Trophoblast cell (in vitro differentiated cells and primary cell): ENCODE measurements at regions not wholly inside any gene's neighbourhood (a gene's known extent, or its start where the extent isn't known, plus 50 kb on each side); places are given as distances from the start of the nearest gene placed in this dataset.

Experiments used
- DNase-seq, 2 donors: peaks; one replicate each; pipeline ENCODE4 v3.0.0-alpha.2; 2016
- H2AFZ ChIP-seq: 2 replicates; pipeline ENCODE4 v1.6.1; 2013; ENCODE audit warnings: low read length, moderate library complexity, mild to moderate bottlenecking; ENCODE audit not compliant: insufficient read depth, poor library complexity
- H2AK5ac ChIP-seq: 2 replicates; pipeline ENCODE4 v1.6.1; 2013; ENCODE audit warnings: mild to moderate bottlenecking, low read length
- H2BK120ac ChIP-seq: 2 replicates; pipeline ENCODE4 v1.6.1; 2013; ENCODE audit warnings: low read length, mild to moderate bottlenecking, moderate library complexity; ENCODE audit not compliant: insufficient read depth, poor library complexity
- H2BK12ac ChIP-seq: 2 replicates; pipeline ENCODE4 v1.6.1; 2013; ENCODE audit warnings: mild to moderate bottlenecking, low read length, moderate library complexity
- H2BK5ac ChIP-seq: 2 replicates; pipeline ENCODE4 v1.6.1; 2013; ENCODE audit warnings: low read length, low read depth, moderate library complexity, mild to moderate bottlenecking; ENCODE audit not compliant: poor library complexity
- H3K14ac ChIP-seq: 2 replicates; pipeline ENCODE4 v1.6.1; 2013; ENCODE audit warnings: mild to moderate bottlenecking, low read length
- H3K18ac ChIP-seq: 2 replicates; pipeline ENCODE4 v1.6.1; 2013; ENCODE audit warnings: mild to moderate bottlenecking, low read length
- H3K23ac ChIP-seq: 2 replicates; pipeline ENCODE4 v1.6.1; 2013; ENCODE audit warnings: low read length
- H3K27ac ChIP-seq: 2 replicates; pipeline ENCODE4 v1.5.1; 2013; ENCODE audit warnings: low read depth, mild to moderate bottlenecking, inconsistent platforms, low read length, moderate library complexity
- H3K27me3 ChIP-seq: 2 replicates; pipeline ENCODE4 v1.6.1; 2013; ENCODE audit warnings: inconsistent platforms, mild to moderate bottlenecking, low read length, moderate library complexity; ENCODE audit not compliant: insufficient read depth
- H3K36me3 ChIP-seq, 2 experiments: 1 replicate in 1 of 2; 2 replicates in 1 of 2; pipeline ENCODE4 v1.6.1; 2013; ENCODE audit warnings: low read length in 2 of 2, mild to moderate bottlenecking in 2 of 2, moderate library complexity in 1 of 2; ENCODE audit not compliant: insufficient read depth in 2 of 2, control insufficient read depth in 1 of 2
- H3K4ac ChIP-seq: 2 replicates; pipeline ENCODE4 v1.6.1; 2013; ENCODE audit warnings: low read depth, mild to moderate bottlenecking, low read length, moderate library complexity
- H3K4me1 ChIP-seq, 2 experiments: 1 replicate in 1 of 2; 2 replicates in 1 of 2; pipeline ENCODE4 v1.6.1; 2013; ENCODE audit warnings: low read length in 2 of 2, mild to moderate bottlenecking in 2 of 2, moderate library complexity in 1 of 2; ENCODE audit not compliant: insufficient read depth in 2 of 2, control insufficient read depth in 1 of 2
- H3K4me2 ChIP-seq: 2 replicates; pipeline ENCODE4 v1.6.1; 2013; ENCODE audit warnings: inconsistent platforms, mild to moderate bottlenecking, low read length, moderate library complexity
- H3K4me3 ChIP-seq: 2 replicates; pipeline ENCODE4 v1.5.1; 2013; ENCODE audit warnings: mild to moderate bottlenecking, low read depth, low read length, inconsistent platforms
- H3K79me1 ChIP-seq: one replicate; pipeline ENCODE4 v1.6.1; 2013; ENCODE audit warnings: low read length
- H3K79me2 ChIP-seq: 2 replicates; pipeline ENCODE4 v1.6.1; 2013; ENCODE audit warnings: low read length, mild to moderate bottlenecking; ENCODE audit not compliant: control insufficient read depth, insufficient read depth, poor library complexity
- H3K9ac ChIP-seq: 2 replicates; pipeline ENCODE4 v1.6.1; 2013; ENCODE audit warnings: mild to moderate bottlenecking, low read length
- H3K9me3 ChIP-seq: 2 replicates; pipeline ENCODE4 v1.6.1; 2013; ENCODE audit warnings: low read depth, mild to moderate bottlenecking, control low read depth, inconsistent platforms, low read length; ENCODE audit not compliant: insufficient read depth
- H4K12ac ChIP-seq: 2 replicates; pipeline ENCODE4 v1.6.1; 2013; ENCODE audit warnings: low read depth, mild to moderate bottlenecking, low read length, moderate library complexity
- H4K8ac ChIP-seq: 2 replicates; pipeline ENCODE4 v1.6.1; 2013; ENCODE audit warnings: low read depth, mild to moderate bottlenecking, low read length, moderate library complexity
- H4K91ac ChIP-seq: one replicate; pipeline ENCODE4 v1.6.1; 2013; ENCODE audit warnings: low read depth, mild to moderate bottlenecking, low read length, moderate library complexity
- WGBS: extraction: QIAGEN DNeasy Blood & Tissue Kit; methylation state at CpG from one replicate; pipeline ENCODE4 v1.1.7; 2013; ENCODE audit warnings: missing lambda C conversion rate; ENCODE audit not compliant: insufficient read length, insufficient coverage; ENCODE audit errors: extremely low coverage; 5-methylcytosine and 5-hydroxymethylcytosine counted together

DNA sequence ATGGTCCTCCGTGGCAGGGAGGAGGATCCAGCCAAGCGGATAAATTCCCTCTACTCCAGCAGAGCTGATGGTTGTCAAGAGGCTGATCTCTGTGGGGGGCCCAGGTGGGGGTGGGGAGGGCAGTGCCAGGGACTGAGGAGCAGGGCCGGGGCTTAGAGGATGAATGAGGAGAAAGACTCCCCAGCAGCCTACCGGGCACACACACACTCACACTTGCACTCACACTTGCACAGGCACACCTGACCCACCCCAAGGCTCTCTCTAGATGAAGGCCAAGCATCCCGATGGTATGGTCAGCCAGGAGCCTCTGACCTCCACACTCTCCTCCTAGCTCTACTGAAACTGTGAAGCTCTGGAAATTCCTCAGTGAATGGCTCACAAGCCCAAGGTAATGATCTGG, 131.3 kb upstream of the PRR20G start:
- Histone ChIP-seq H3K27me3 (no peaks in the 10 kb centered on the region), H3K27ac (no peak overlapping the region), H3K4me1 (no peaks in the 10 kb centered on the region), H3K4me3 (no peak overlapping the region), H3K79me2 (no peaks in the 10 kb centered on the region), H2BK12ac (no peak overlapping the region), H3K79me1 (no peaks in the 10 kb centered on the region), H4K91ac (no peak overlapping the region), H3K4me2 (no peak overlapping the region), H3K9ac (peak overlapping the region; percentile 28), H2AK5ac (no peak overlapping the region), H2AFZ (no peak overlapping the region), H3K23ac (no peak overlapping the region), H3K9me3 (no peaks in the 10 kb centered on the region), H2BK5ac (no peak overlapping the region), H2BK120ac (no peak overlapping the region), H3K14ac (no peak overlapping the region), H3K4ac (no peak overlapping the region), H3K18ac (no peak overlapping the region), H3K36me3 (no peaks in the 10 kb centered on the region), H4K8ac (no peak overlapping the region), H4K12ac (no peak overlapping the region)
- no CpG with 5 or more reads among the region's 5 CpGs for WGBS
- no peak for DNase-seq

- H2BK120ac ChIP-seq, result no peak overlapping the region
- no peak overlapping the region for H4K8ac ChIP-seq
- no peak overlapping the region for H2AK5ac ChIP-seq
- no peak overlapping the region for H3K4me3 ChIP-seq
- no peaks in the 10 kb centered on the region for H3K9me3 ChIP-seq
- no CpG with 5 or more reads among the region's 4 CpGs for WGBS
- no peak overlapping the region for H3K4ac ChIP-seq
- H2BK12ac ChIP-seq, result no peak overlapping the region
- no peak overlapping the region for H3K9ac ChIP-seq
- H3K23ac ChIP-seq, result no peak overlapping the region
- no peak overlapping the region for H4K91ac ChIP-seq
- H3K79me2 ChIP-seq, result no peaks in the 10 kb centered on the region
- H2BK5ac ChIP-seq, result no peak overlapping the region
- DNase-seq, result no peak
- H3K27ac ChIP-seq, result no peak overlapping the region
- H3K14ac ChIP-seq, result no peak overlapping the region
- no peak overlapping the region for H4K12ac ChIP-seq
- no peaks in the 10 kb centered on the region for H3K4me1 ChIP-seq
- no peak overlapping the region for H3K18ac ChIP-seq
- H3K36me3 ChIP-seq, result no peaks in the 10 kb centered on the region
- H3K4me2 ChIP-seq, result no peak overlapping the region
- H3K79me1 ChIP-seq, result no peaks in the 10 kb centered on the region
- H3K27me3 ChIP-seq, result no peaks in the 10 kb centered on the region
- no peak overlapping the region for H2AFZ ChIP-seq
Observed at GRCh38 chr3:127418560-127419147, 130.8 kb upstream of the PRR20G start.

- H3K4me2 ChIP-seq, result no peak overlapping the region
- H3K9ac ChIP-seq, result no peak overlapping the region
- H3K4me3 ChIP-seq, result no peak overlapping the region
- no peaks in the 10 kb centered on the region for H3K79me1 ChIP-seq
- no peaks in the 10 kb centered on the region for H3K4me1 ChIP-seq
- no peak overlapping the region for H2AFZ ChIP-seq
- no peaks in the 10 kb centered on the region for H3K27me3 ChIP-seq
- no peak overlapping the region for H3K27ac ChIP-seq
- no peak for DNase-seq
- H3K79me2 ChIP-seq, result no peaks in the 10 kb centered on the region
- no peak overlapping the region for H2BK120ac ChIP-seq
- WGBS, result no CpG with 5 or more reads among the region's 10 CpGs
- no peak overlapping the region for H2BK5ac ChIP-seq
- no peak overlapping the region for H2BK12ac ChIP-seq
- H3K14ac ChIP-seq, result no peak overlapping the region
- no peak overlapping the region for H3K23ac ChIP-seq
- H3K18ac ChIP-seq, result no peak overlapping the region
- H4K91ac ChIP-seq, result no peak overlapping the region
- H3K9me3 ChIP-seq, result no peaks in the 10 kb centered on the region
- H3K36me3 ChIP-seq, result no peaks in the 10 kb centered on the region
- no peak overlapping the region for H3K4ac ChIP-seq
- H2AK5ac ChIP-seq, result no peak overlapping the region
- no peak overlapping the region for H4K8ac ChIP-seq
- H4K12ac ChIP-seq, result no peak overlapping the region
Observed at GRCh38 chr3:127417709-127418559, 130.1 kb upstream of the PRR20G start.

- no peak overlapping the region for H2BK5ac ChIP-seq
- H3K14ac ChIP-seq, result no peak overlapping the region
- WGBS, result no CpG with 5 or more reads among the region's 2 CpGs
- H3K36me3 ChIP-seq, result no peaks in the 10 kb centered on the region
- H3K4me3 ChIP-seq, result no peak overlapping the region
- no peak overlapping the region for H4K8ac ChIP-seq
- no peak overlapping the region for H2AK5ac ChIP-seq
- no peak overlapping the region for H4K12ac ChIP-seq
- H3K4me2 ChIP-seq, result no peak overlapping the region
- H3K18ac ChIP-seq, result no peak overlapping the region
- H2BK120ac ChIP-seq, result no peak overlapping the region
- no peak overlapping the region for H3K4ac ChIP-seq
- H3K9ac ChIP-seq, result no peak overlapping the region
- no peaks in the 10 kb centered on the region for H3K4me1 ChIP-seq
- peaks cover 2% of the 10 kb centered on the region for H3K79me1 ChIP-seq
- DNase-seq, result no peak
- peaks cover 3% of the 10 kb centered on the region for H3K9me3 ChIP-seq
- no peaks in the 10 kb centered on the region for H3K79me2 ChIP-seq
- H4K91ac ChIP-seq, result peak overlapping the region; percentile 10
- H3K23ac ChIP-seq, result no peak overlapping the region
- no peak overlapping the region for H3K27ac ChIP-seq
- H2BK12ac ChIP-seq, result no peak overlapping the region
- no peak overlapping the region for H2AFZ ChIP-seq
- no peaks in the 10 kb centered on the region for H3K27me3 ChIP-seq
Observed at GRCh38 chr3:127413871-127414270, 126.0 kb upstream of the PRR20G start.
